ENCODE measurements at regions not wholly inside any gene's neighbourhood (a gene's known extent, or its start where the extent isn't known, plus 50 kb on each side); places are given as distances from the start of the nearest gene placed in this dataset.

DNA sequence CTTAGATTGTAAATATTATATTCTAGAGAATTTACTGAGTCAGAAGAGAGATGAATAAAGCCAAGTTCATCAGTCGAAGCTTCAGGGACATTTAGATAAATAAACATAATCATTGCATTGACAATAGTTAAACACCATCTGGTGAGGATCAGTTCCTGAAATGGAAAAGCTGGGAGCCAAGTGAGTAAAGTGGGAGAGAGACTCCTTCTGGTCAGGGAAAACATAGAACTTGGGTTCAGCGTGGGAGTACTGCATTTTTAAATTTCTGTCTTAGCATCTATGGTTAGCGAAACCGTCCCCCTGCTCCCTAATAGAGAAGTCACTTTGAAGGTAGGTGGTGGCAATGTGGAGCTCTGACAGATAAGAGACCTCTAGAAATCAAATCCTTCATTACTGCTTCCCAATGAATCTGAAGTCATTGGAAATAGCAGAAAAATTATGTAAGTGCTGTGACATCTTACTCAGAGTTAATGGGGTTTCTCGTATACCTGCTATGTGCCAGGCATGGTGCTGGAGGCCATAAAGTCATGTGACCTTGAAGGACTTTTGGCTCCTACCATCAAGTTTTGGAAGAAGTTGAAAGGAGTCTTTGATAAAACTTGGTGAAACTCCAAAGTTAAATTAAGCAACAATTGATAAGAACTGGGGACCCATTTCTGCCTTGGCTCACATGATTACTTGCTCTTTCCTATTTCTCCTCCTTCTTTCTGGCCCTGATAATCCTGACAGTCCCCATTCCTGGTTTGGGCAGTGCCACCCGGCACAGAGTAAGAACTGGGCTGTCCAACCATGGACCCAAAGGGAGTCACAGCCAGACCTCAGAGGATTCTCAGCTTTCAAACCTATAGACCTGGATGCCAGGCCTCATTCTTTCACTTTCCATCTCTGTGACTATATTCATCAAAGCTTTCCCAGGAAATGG lies 211.2 kb downstream of the C7orf25 start:
- no peaks in the 10 kb centered on the region for H3K36me3 ChIP-seq
- no peaks in the 10 kb centered on the region for H3K27me3 ChIP-seq
- H3K9me3 ChIP-seq: no peaks in the 10 kb centered on the region
- H3K4me3 ChIP-seq: no peak overlapping the region
- 55% methylated on average over 6 of the region's 6 CpGs for WGBS
- no peak for DNase-seq (ENCODE audit: low spot score in 2 of 2)
- TF ChIP-seq POLR2A (IDR thresholded peaks at IDR 0.05): no peak
- no peak for TF ChIP-seq EP300 (IDR thresholded peaks at IDR 0.05)
- TF ChIP-seq POLR2AphosphoS5 (IDR thresholded peaks at IDR 0.05): no peak
- TF ChIP-seq, protein P1, sequence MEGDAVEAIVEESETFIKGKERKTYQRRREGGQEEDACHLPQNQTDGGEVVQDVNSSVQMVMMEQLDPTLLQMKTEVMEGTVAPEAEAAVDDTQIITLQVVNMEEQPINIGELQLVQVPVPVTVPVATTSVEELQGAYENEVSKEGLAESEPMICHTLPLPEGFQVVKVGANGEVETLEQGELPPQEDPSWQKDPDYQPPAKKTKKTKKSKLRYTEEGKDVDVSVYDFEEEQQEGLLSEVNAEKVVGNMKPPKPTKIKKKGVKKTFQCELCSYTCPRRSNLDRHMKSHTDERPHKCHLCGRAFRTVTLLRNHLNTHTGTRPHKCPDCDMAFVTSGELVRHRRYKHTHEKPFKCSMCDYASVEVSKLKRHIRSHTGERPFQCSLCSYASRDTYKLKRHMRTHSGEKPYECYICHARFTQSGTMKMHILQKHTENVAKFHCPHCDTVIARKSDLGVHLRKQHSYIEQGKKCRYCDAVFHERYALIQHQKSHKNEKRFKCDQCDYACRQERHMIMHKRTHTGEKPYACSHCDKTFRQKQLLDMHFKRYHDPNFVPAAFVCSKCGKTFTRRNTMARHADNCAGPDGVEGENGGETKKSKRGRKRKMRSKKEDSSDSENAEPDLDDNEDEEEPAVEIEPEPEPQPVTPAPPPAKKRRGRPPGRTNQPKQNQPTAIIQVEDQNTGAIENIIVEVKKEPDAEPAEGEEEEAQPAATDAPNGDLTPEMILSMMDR (IDR thresholded peaks at IDR 0.05): no peak
- peaks cover 4% of the 10 kb centered on the region for H3K4me1 ChIP-seq
- no peak overlapping the region for H3K27ac ChIP-seq

DNA sequence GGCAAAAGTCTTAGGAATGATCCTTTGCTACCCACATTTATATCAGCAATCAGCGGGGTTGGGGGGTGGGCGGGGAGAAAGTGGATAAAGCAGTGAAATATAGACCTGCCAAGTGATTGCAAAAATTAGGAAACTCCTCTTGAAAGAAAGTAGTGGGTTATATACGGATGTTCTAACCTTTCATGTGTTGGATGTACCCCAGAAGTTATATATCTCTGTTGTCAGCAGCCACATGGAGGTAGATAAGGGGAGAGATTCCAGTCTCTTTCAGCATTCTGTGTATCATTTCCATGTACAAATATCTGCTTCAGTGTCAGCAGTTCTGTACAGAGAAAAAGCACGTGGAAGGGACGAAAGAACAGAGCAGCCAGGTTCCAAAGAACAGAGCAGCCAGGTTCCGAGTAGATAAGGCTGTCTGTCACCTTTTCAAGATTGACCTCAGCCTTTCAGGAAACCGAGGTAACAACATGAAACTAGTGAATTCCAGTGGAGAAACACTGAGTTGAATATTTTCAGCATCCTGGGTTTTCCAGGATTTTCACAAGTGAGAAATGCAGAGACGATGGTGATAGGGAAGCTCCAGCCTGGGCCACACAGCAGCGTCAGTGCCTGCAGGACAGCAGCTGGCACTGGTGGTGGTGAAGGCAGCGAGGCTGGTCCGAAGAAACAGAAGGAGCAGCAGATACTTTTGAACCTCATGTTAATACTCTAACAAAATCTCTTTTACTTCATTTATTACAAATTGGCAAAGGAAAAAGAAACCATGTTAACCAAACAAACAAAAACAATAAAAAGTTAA lies 212.3 kb downstream of the C7orf25 start:
- no peak for TF ChIP-seq POLR2A (IDR thresholded peaks at IDR 0.05)
- no peak for TF ChIP-seq EP300 (IDR thresholded peaks at IDR 0.05)
- no peak for TF ChIP-seq POLR2AphosphoS5 (IDR thresholded peaks at IDR 0.05)
- TF ChIP-seq, protein P1 (IDR thresholded peaks at IDR 0.05): no peak
- 68% methylated on average over 11 of the region's 11 CpGs for WGBS
- Histone ChIP-seq H3K9me3 (no peaks in the 10 kb centered on the region), H3K27ac (no peak overlapping the region), H3K36me3 (no peaks in the 10 kb centered on the region), H3K4me3 (no peak overlapping the region), H3K27me3 (no peaks in the 10 kb centered on the region), H3K4me1 (peaks cover 15% of the 10 kb centered on the region)
- DNase-seq (ENCODE audit: low spot score in 2 of 2): no peak

DNA sequence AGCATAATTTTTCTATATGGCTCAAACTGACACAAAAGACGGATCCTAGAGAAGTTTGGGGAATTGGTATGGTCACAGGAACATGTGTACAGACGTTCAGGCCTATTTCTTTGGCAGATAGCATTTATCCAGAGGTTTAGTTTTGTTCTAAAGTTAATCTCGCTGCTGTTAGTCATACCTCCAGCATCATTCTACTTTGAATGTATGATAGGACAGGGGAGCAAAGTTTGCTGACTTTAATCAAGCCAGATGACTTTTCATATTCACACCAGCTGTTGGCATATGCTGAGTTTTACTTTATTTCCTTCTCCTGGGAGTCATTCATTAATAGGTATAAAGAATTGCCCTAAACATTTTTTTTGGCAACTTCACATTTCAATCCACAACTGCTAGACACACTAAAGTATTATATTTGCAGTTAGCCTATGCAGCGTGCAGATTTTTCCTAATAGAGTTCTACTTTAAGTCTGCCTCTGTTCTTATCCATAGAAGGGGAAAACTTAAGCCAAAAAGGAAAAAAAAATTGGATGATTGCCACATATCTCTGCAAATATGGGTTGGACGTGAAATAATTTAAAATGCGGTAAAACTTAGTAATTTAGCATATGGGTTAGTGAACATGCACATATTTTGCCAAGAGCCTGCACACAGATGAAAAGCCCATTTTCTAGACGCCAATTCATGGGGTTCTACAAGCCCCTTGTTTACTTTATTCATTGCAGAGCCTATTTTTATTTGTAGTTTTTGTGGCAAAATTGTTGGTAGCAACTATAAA lies 213.1 kb downstream of the C7orf25 start:
- no peak for DNase-seq (ENCODE audit: low spot score in 2 of 2)
- H3K27ac ChIP-seq: no peak overlapping the region
- H3K9me3 ChIP-seq: no peaks in the 10 kb centered on the region
- WGBS: 79% methylated on average over 7 of the region's 7 CpGs
- H3K36me3 ChIP-seq: no peaks in the 10 kb centered on the region
- H3K4me1 ChIP-seq: peaks cover 23% of the 10 kb centered on the region
- no peaks in the 10 kb centered on the region for H3K27me3 ChIP-seq
- TF ChIP-seq, protein P1 (IDR thresholded peaks at IDR 0.05): no peak
- TF ChIP-seq POLR2A (IDR thresholded peaks at IDR 0.05) (no peak), POLR2AphosphoS5 (IDR thresholded peaks at IDR 0.05) (no peak)
- H3K4me3 ChIP-seq: no peak overlapping the region

DNA sequence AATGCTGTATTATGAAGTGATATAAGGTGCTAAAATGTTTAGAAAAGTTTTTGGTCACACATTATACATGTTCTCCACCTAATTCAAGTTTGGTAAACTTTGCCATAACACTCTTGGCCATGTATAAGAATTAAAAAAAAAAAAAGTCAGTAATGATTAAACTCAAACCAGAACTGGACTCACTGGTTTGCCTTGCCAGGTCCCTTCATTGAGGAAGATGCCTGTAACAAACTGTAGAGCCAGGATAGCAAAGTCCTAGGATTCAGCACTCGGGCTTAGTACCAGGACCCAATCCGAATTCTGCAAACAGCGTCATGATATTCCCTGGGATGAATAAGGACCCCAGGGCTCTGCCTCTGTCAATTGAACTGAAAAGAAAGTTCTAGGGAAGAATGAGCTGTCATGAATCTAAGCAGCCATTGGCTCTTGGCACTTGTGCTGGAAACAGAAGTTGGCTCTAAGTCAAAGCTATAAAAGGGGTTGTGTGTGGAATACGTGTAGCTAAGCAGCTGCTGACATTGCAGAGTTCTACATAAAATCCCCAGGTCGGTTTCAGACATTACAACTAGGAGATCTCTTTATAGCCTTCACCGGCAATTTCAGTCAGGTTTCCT lies 216.9 kb downstream of the C7orf25 start:
- no peak overlapping the region for H3K4me3 ChIP-seq
- H3K9me3 ChIP-seq: no peaks in the 10 kb centered on the region
- WGBS: 32% methylated on average over 6 of the region's 6 CpGs
- no peaks in the 10 kb centered on the region for H3K27me3 ChIP-seq
- no peaks in the 10 kb centered on the region for H3K36me3 ChIP-seq
- no peak overlapping the region for H3K27ac ChIP-seq
- no peak for DNase-seq (ENCODE audit: low spot score in 2 of 2)
- H3K4me1 ChIP-seq: peaks cover 25% of the 10 kb centered on the region
- no peak for TF ChIP-seq POLR2AphosphoS5 (IDR thresholded peaks at IDR 0.05)
- TF ChIP-seq POLR2A (IDR thresholded peaks at IDR 0.05): no peak
- no peak for TF ChIP-seq EP300 (IDR thresholded peaks at IDR 0.05)

DNA sequence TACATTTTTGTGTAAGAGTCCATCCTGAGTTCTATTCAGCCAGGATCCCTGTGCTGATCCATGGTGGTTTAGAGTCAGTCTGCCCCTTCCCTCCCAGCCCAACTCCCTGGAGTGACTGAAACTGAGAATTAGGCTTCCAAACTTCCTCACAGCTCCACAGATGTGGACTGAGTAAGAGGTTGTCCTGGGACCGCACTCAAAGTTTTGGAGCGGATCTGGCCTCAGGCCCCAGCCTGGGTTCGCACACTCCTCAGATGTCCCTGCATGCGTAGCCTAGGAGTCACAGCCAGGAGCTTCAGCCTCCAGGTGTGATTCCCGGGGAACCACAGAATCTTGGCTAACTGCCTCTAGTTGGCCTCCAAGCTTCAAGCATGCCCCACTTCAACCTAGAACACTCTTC lies 218.1 kb downstream of the C7orf25 start:
- Histone ChIP-seq H3K4me1 (peaks cover 22% of the 10 kb centered on the region), H3K27ac (no peak overlapping the region), H3K4me3 (no peak overlapping the region), H3K27me3 (no peaks in the 10 kb centered on the region), H3K36me3 (no peaks in the 10 kb centered on the region), H3K9me3 (no peaks in the 10 kb centered on the region)
- TF ChIP-seq, protein P1 (IDR thresholded peaks at IDR 0.05): no peak
- TF ChIP-seq POLR2A (IDR thresholded peaks at IDR 0.05) (no peak), EP300 (IDR thresholded peaks at IDR 0.05) (no peak), POLR2AphosphoS5 (IDR thresholded peaks at IDR 0.05) (no peak)
- 71% methylated on average over 5 of the region's 5 CpGs for WGBS
- DNase-seq (ENCODE audit: low spot score in 2 of 2): no peak

Data from suprapubic skin (tissue), 4 donors.